HG02943 (cell line): ENCODE measurements at regions not wholly inside any gene's neighbourhood (a gene's known extent, or its start where the extent isn't known, plus 50 kb on each side); places are given as distances from the start of the nearest gene placed in this dataset.

ENCODE experiments used
- ATAC-seq: cut with Tn5 transposase; IDR thresholded peaks from one replicate; pipeline ENCODE4 v1.9.1; 2021; ENCODE audit warnings: mild to moderate bottlenecking, low read depth, moderate library complexity; ENCODE audit not compliant: unreplicated experiment

DNA sequence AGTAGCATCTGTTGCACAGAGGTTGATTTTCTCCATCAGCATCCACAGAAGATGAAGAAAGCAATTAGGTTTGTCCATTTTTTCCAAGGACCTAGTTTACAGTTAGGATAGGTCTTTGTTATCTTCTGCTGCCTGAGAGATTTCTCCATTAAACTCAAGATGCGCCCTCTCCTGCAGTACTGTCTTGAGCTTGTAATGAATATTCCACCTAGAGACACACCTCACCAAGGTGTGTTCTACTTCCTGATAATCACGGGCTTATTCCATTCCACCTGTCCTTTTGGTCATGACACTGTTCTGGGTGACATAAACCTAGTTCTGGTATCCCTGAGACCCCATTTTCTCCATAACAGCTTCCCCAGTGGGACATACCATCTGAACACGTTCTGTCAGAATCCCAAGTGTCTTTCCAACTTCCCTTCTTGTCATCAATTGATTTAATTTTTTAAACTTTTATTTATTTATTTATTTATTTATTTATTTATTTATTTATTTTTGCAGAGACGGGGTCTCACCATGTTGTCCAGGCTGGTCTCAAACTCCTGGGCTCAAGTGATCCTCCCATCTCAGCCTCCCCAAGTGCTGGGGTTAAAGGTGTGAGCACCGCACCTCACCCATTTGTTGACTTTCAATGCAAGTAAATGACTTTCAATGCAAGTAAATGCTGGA lies 75.6 kb upstream of the HS3ST5 start:
- no peak for ATAC-seq

GRCh38 chr6:114407426-114408035 lies 64.7 kb upstream of the HS3ST5 start:
- no peak for ATAC-seq

- ATAC-seq: no peak
Measured at GRCh38 chr6:114404339-114404955, 61.6 kb upstream of the HS3ST5 start.

- no peak for ATAC-seq
Measured at GRCh38 chr6:114403858-114404257, 61.0 kb upstream of the HS3ST5 start.

DNA sequence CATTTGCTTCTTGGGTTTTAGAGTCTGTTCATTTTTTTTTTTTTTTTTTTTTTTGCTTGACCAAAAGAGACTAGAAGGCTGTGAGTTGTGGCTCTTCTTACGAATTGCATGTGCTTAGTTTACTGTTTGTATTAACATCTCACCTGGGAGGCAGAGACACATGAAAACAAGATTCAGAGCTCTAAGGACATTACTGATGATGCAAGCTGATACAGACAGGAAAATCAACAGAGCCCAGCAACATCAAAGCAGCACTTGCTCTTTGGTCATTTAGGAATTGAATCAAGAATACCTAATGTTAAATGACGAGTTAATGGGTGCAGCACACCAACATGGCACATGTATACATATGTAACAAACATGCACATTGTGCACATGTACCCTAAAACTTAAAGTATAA lies 55.7 kb upstream of the HS3ST5 start:
- no peak for ATAC-seq
